Transverse colon (tissue), 4 donors: ENCODE measurements at regions not wholly inside any gene's neighbourhood (a gene's known extent, or its start where the extent isn't known, plus 50 kb on each side); places are given as distances from the start of the nearest gene placed in this dataset.
A peak's percentile ranks its signal among the peaks of the same experiment; 100 is the strongest.

Source experiments
- DNase-seq: peaks from one replicate; pipeline ENCODE4 v3.0.0-alpha.2; 2019
- H3K27ac ChIP-seq, 4 donors: fragments of 200-600 bp; sonication (generic); 2 replicates each; pipeline ENCODE4 v1.5.1; 2016 to 2018; ENCODE audit warnings: inconsistent platforms in 4 of 4
- H3K27me3 ChIP-seq: fragments of 200-600 bp; sonication (generic); 2 replicates; pipeline ENCODE4 v1.5.1; 2017; ENCODE audit warnings: inconsistent platforms
- H3K36me3 ChIP-seq, 4 donors: fragments of 200-600 bp; sonication (generic); 2 replicates each; pipeline ENCODE4 v1.5.1; 2017 to 2019; ENCODE audit warnings: inconsistent platforms in 4 of 4
- H3K4me1 ChIP-seq, 4 donors: fragments of 200-600 bp; sonication (generic); 2 replicates each; pipeline ENCODE4 v1.5.1; 2017 to 2020; ENCODE audit warnings: inconsistent platforms in 4 of 4
- H3K4me3 ChIP-seq, 4 donors: fragments of 200-600 bp; sonication (generic); 1 replicate in 1 of 4; 2 replicates in 3 of 4; pipeline versions ENCODE4 v1.5.1 to v1.6.1; 2017 to 2019; ENCODE audit warnings: inconsistent platforms in 4 of 4
- H3K9me3 ChIP-seq, 2 donors: fragments of 200-600 bp; sonication (generic); 2 replicates each; pipeline ENCODE4 v1.5.1; 2017 to 2019; ENCODE audit warnings: inconsistent platforms in 2 of 2
- CTCF ChIP-seq, 5 experiments: fragments of 200-600 bp in 3 of 5; fragments of 450-650 bp in 2 of 5; sonication (generic) in 3 of 5; IDR thresholded peaks; 1 replicate in 2 of 5; 2 replicates in 3 of 5; pipeline ENCODE4 v1.5.1; 2016 to 2017; ENCODE audit warnings: antibody characterized with exemption in 5 of 5, inconsistent platforms in 3 of 5, mild to moderate bottlenecking in 2 of 5, moderate library complexity in 1 of 5
- EP300 ChIP-seq: sonication (generic); formaldehyde crosslinking; IDR thresholded peaks from one replicate; pipeline ENCODE4 v1.6.1; 2017; ENCODE audit warnings: antibody characterized with exemption, low read depth
- POLR2A ChIP-seq: fragments of 450-650 bp; IDR thresholded peaks from one replicate; pipeline ENCODE4 v1.6.1; 2016; ENCODE audit warnings: antibody characterized with exemption, mild to moderate bottlenecking, moderate library complexity
- POLR2AphosphoS5 ChIP-seq, 3 donors: sonication (generic); formaldehyde crosslinking; IDR thresholded peaks; one replicate each; pipeline ENCODE4 v1.6.1; 2016; ENCODE audit warnings: antibody characterized with exemption in 3 of 3
- WGBS, 2 donors: methylation state at CpG; one replicate each; pipeline ENCODE4 v1.1.5; 2018; ENCODE audit warnings: low coverage in 1 of 2; 5-methylcytosine and 5-hydroxymethylcytosine counted together
- in situ Hi-C, 4 donors: fragments of 200-750 bp; cut with MboI; loops; one replicate each; pipeline versions ENCODE4 v1.15.0 to v1.15.1; 2017; ENCODE audit warnings: low sequenced_read_pairs in 3 of 4, low pct_ligation_motif_present in 1 of 4, low pct_unique_long_range_greater_than_20kb in 1 of 4
- intact Hi-C: fragments of 100-400 bp; cut with DNase I; formaldehyde crosslinking; loops from one replicate; pipeline ENCODE4 v1.15.1; 2023; ENCODE audit warnings: low total_unique reads

GRCh38 chr13:33544308-33544707, 258.8 kb upstream of the STARD13 start:
- Histone ChIP-seq H3K4me3 (no peak overlapping the region), H3K4me1 (peaks cover 0 to 34% (median 28%) of the 10 kb centered on the region in 4 donors), H3K27ac (peak overlapping the region; percentile 94 to 99 (median 97)), H3K36me3 (no peaks in the 10 kb centered on the region), H3K9me3 (no peaks in the 10 kb centered on the region), H3K27me3 (no peaks in the 10 kb centered on the region)
- intact Hi-C loops (loop anchor here (10.0 kb wide), 3 partner anchors 260 to 960 kb away; partner anchors contain the start of genes PDS5B and STARD13), in situ Hi-C loops (loop anchor here (10.0 to 25.0 kb wide), 6 partner anchors 170 to 960 kb away; partner anchors contain the start of gene PDS5B (in 4 of the 4))
- no peak for DNase-seq
- 36 to 45% methylated on average over 3 of the region's 3 CpGs for WGBS, 2 donors
- no peak for TF ChIP-seq POLR2A
- no peak for TF ChIP-seq CTCF (IDR thresholded peaks at IDR 0.05)

- 93% methylated on average over 3 of the region's 3 CpGs; no CpG with 5 or more reads in 1 of the 2 donors for WGBS, 2 donors
- Histone ChIP-seq H3K4me1 (peaks cover 0 to 33% (median 28%) of the 10 kb centered on the region in 4 donors), H3K27me3 (no peaks in the 10 kb centered on the region), H3K27ac (peak overlapping the region in 2 of 4 donors; percentile 34 to 98), H3K9me3 (no peaks in the 10 kb centered on the region), H3K4me3 (no peak overlapping the region), H3K36me3 (no peaks in the 10 kb centered on the region)
- DNase-seq: no peak
- in situ Hi-C loops (loop anchor here (5.0 to 25.0 kb wide), 7 partner anchors 169 to 961 kb away; partner anchors contain the start of gene PDS5B (in 4 of the 4)), intact Hi-C loops (loop anchor here (10.0 kb wide), 3 partner anchors 261 to 961 kb away; partner anchors contain the start of genes PDS5B and STARD13)
- TF ChIP-seq POLR2A: no peak
- no peak for TF ChIP-seq POLR2AphosphoS5 (IDR thresholded peaks at IDR 0.05)
- no peak for TF ChIP-seq CTCF (IDR thresholded peaks at IDR 0.05)
- TF ChIP-seq EP300: no peak
Measured at GRCh38 chr13:33545492-33545891, 259.9 kb upstream of the STARD13 start.

- Histone ChIP-seq H3K36me3 (no peaks in the 10 kb centered on the region), H3K4me1 (peaks cover 0 to 21% (median 17%) of the 10 kb centered on the region in 4 donors), H3K27me3 (no peaks in the 10 kb centered on the region), H3K4me3 (no peak overlapping the region), H3K27ac (no peak overlapping the region), H3K9me3 (no peaks in the 10 kb centered on the region)
- no peak for TF ChIP-seq EP300
- no peak for DNase-seq
- in situ Hi-C loops: loop anchor here (5.0 to 25.0 kb wide), 7 partner anchors 168 to 962 kb away; partner anchors contain the start of gene PDS5B (in 4 of the 4)
- 48 to 50% methylated on average over 1 of the region's 1 CpG for WGBS, 2 donors
- intact Hi-C loops: loop anchor here (10.0 kb wide), 3 partner anchors 262 to 962 kb away; partner anchors contain the start of genes PDS5B and STARD13
Measured at GRCh38 chr13:33547035-33547434, 261.5 kb upstream of the STARD13 start.

GRCh38 chr13:33548069-33548468, 262.5 kb upstream of the STARD13 start:
- no peak overlapping the region for H3K4me3 ChIP-seq
- no peaks in the 10 kb centered on the region for H3K27me3 ChIP-seq
- H3K27ac ChIP-seq: no peak overlapping the region
- peaks cover 0 to 20% (median 17%) of the 10 kb centered on the region in 4 donors for H3K4me1 ChIP-seq
- intact Hi-C loops (loop anchor here (10.0 kb wide), 3 partner anchors 263 to 963 kb away; partner anchors contain the start of genes PDS5B and STARD13), in situ Hi-C loops (loop anchor here (5.0 to 25.0 kb wide), 7 partner anchors 167 to 963 kb away; partner anchors contain the start of gene PDS5B (in 4 of the 4))
- no peak for TF ChIP-seq EP300
- TF ChIP-seq POLR2A: no peak
- TF ChIP-seq CTCF (IDR thresholded peaks at IDR 0.05): no peak
- no peaks in the 10 kb centered on the region for H3K36me3 ChIP-seq
- no peak for DNase-seq
- no peaks in the 10 kb centered on the region for H3K9me3 ChIP-seq
